ENCODE measurements at regions not wholly inside any gene's neighbourhood (a gene's known extent, or its start where the extent isn't known, plus 50 kb on each side); places are given as distances from the start of the nearest gene placed in this dataset.

DNA sequence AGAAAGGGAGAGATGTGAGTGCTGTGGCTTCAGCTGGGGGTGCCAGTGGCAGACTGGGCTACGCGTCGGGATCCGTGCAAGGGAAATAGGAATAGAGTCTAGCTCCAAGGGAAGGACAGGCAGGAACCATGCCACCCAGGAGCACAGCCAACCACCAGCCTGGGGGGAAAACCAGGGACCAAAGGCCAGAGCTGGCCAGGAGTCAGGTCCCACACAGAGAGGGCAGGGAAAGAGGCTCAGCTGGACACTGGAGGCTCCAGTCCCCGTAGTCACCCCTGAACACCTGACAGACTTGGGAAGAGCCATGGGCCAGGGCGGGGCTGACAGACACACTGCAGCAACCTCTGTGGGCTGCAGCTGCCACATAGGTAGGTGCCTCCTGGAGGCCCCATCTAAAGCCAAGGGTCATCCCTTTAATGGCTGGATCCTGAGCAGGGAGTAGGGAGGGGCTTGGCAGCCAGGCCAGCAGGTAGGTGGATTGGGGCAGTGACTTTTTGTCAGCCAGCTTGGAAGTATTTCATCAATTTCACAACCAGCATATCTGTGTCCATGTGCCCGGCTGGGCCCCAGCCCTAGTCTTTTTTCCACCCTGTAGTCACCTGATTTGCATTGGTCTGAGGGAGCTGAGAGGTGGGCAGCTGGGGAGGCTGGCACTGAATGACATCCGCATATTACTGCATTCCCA lies 163.2 kb downstream of the SH2D4B start:
- CTCF ChIA-PET (ENCODE audit: unreplicated experiment), result interaction anchor here (0.6 kb wide), 1 partner anchor 22 kb away, joined by 3 read pairs; no protein-coding TSS in a partner anchor
- H3K36me3 ChIP-seq (ENCODE audit: insufficient read depth, low read length), result no peaks in the 10 kb centered on the region
- H3K4me1 ChIP-seq (ENCODE audit: insufficient read depth, low read length, poor library complexity, severe bottlenecking), result no peaks in the 10 kb centered on the region
- no peaks in the 10 kb centered on the region for H4K20me1 ChIP-seq (ENCODE audit: insufficient read depth, low read length)
- no peak overlapping the region for H3K27ac ChIP-seq (ENCODE audit: low read depth, low read length, poor library complexity, severe bottlenecking)
- H2AFZ ChIP-seq (ENCODE audit: low read length), result no peak overlapping the region
- POLR2A ChIA-PET, result interaction anchor here (0.6 to 1.3 kb wide), 2 partner anchors 13 to 36 kb away, joined by 4 read pairs; no protein-coding TSS in a partner anchor
- no peaks in the 10 kb centered on the region for H3K9me3 ChIP-seq (ENCODE audit: low read length)
- H3K9me2 ChIP-seq (ENCODE audit: insufficient read depth, low read length), result no peaks in the 10 kb centered on the region
- no peak for DNase-seq (ENCODE audit: low spot score)
- H3K79me2 ChIP-seq (ENCODE audit: insufficient read depth, low read depth, low read length), result no peaks in the 10 kb centered on the region
- BruUV-seq (replicated peaks), result no TSS peak
- no peak overlapping the region for H3K4me3 ChIP-seq (ENCODE audit: low read depth, low read length, poor library complexity, severe bottlenecking)
- H3K4me2 ChIP-seq (ENCODE audit: low read length), result no peak overlapping the region
- intact Hi-C loops (cut with micrococcal nuclease; ENCODE audit: unreplicated experiment), result no loop called here
- TF ChIP-seq EZH2phosphoT487 (IDR thresholded peaks at IDR 0.05; ENCODE audit: borderline replicate concordance, low read depth, low read length), result no peak
- TF ChIP-seq CTCF (conservative IDR thresholded peaks at IDR 0.05; ENCODE audit: low read length), result no peak

- Histone ChIP-seq H3K9me3 (ENCODE audit: low read length) (no peaks in the 10 kb centered on the region), H3K4me2 (ENCODE audit: low read length) (no peak overlapping the region), H3K4me1 (ENCODE audit: insufficient read depth, low read length, poor library complexity, severe bottlenecking) (no peaks in the 10 kb centered on the region), H3K36me3 (ENCODE audit: insufficient read depth, low read length) (no peaks in the 10 kb centered on the region), H3K79me2 (ENCODE audit: insufficient read depth, low read depth, low read length) (no peaks in the 10 kb centered on the region), H2AFZ (ENCODE audit: low read length) (no peak overlapping the region), H3K27ac (ENCODE audit: low read depth, low read length, poor library complexity, severe bottlenecking) (no peak overlapping the region), H3K9me2 (ENCODE audit: insufficient read depth, low read length) (no peaks in the 10 kb centered on the region), H3K4me3 (ENCODE audit: low read depth, low read length, poor library complexity, severe bottlenecking) (no peak overlapping the region), H4K20me1 (ENCODE audit: insufficient read depth, low read length) (no peaks in the 10 kb centered on the region)
- BruUV-seq (replicated peaks), result no TSS peak
- TF ChIP-seq CTCF (conservative IDR thresholded peaks at IDR 0.05; ENCODE audit: low read length) (no peak), EZH2phosphoT487 (IDR thresholded peaks at IDR 0.05; ENCODE audit: borderline replicate concordance, low read depth, low read length) (no peak)
- intact Hi-C loops (cut with micrococcal nuclease; ENCODE audit: unreplicated experiment), result no loop called here
- ChIA-PET POLR2A (interaction anchor here (0.6 kb wide), 1 partner anchor 37 kb away, joined by 4 read pairs; no protein-coding TSS in a partner anchor), CTCF (ENCODE audit: unreplicated experiment) (no interaction called here)
- no peak for DNase-seq (ENCODE audit: low spot score)
Observed at GRCh38 chr10:80701706-80702105, 164.0 kb downstream of the SH2D4B start.

GRCh38 chr10:80702143-80702542 lies 164.4 kb downstream of the SH2D4B start:
- DNase-seq (ENCODE audit: low spot score), result no peak
- ChIA-PET CTCF (ENCODE audit: unreplicated experiment) (no interaction called here), POLR2A (no interaction called here)
- H3K27ac ChIP-seq (ENCODE audit: low read depth, low read length, poor library complexity, severe bottlenecking), result no peak overlapping the region
- H3K4me3 ChIP-seq (ENCODE audit: low read depth, low read length, poor library complexity, severe bottlenecking), result no peak overlapping the region
- BruUV-seq (replicated peaks), result no TSS peak
- intact Hi-C loops (cut with micrococcal nuclease; ENCODE audit: unreplicated experiment), result no loop called here
- no peaks in the 10 kb centered on the region for H3K79me2 ChIP-seq (ENCODE audit: insufficient read depth, low read depth, low read length)
- H3K9me2 ChIP-seq (ENCODE audit: insufficient read depth, low read length), result no peaks in the 10 kb centered on the region
- H3K4me1 ChIP-seq (ENCODE audit: insufficient read depth, low read length, poor library complexity, severe bottlenecking), result no peaks in the 10 kb centered on the region
- H2AFZ ChIP-seq (ENCODE audit: low read length), result no peak overlapping the region
- no peaks in the 10 kb centered on the region for H3K9me3 ChIP-seq (ENCODE audit: low read length)
- TF ChIP-seq CTCF (conservative IDR thresholded peaks at IDR 0.05; ENCODE audit: low read length) (no peak), EZH2phosphoT487 (IDR thresholded peaks at IDR 0.05; ENCODE audit: borderline replicate concordance, low read depth, low read length) (no peak)
- no peaks in the 10 kb centered on the region for H3K36me3 ChIP-seq (ENCODE audit: insufficient read depth, low read length)
- H3K4me2 ChIP-seq (ENCODE audit: low read length), result no peak overlapping the region
- H4K20me1 ChIP-seq (ENCODE audit: insufficient read depth, low read length), result no peaks in the 10 kb centered on the region

All from OCI-LY7 (cell line).